Gastrocnemius medialis (tissue), 4 donors: ENCODE measurements at regions not wholly inside any gene's neighbourhood (a gene's known extent, or its start where the extent isn't known, plus 50 kb on each side); places are given as distances from the start of the nearest gene placed in this dataset.

Source experiments
- ATAC-seq, 2 donors: fragments of 150-250 bp; one replicate each; pipeline ENCODE4 v1.9.1; 2016
- DNase-seq, 2 donors: peaks; one replicate each; pipeline ENCODE4 v3.0.0-alpha.2; 2019
- H3K27ac ChIP-seq, 4 donors: fragments of 200-600 bp; sonication (generic); 1 replicate in 1 of 4; 2 replicates in 3 of 4; pipeline ENCODE4 v1.5.1; 2016 to 2018; ENCODE audit warnings: mild to moderate bottlenecking in 2 of 4, moderate library complexity in 1 of 4
- H3K27me3 ChIP-seq, 3 donors: fragments of 200-600 bp; sonication (generic) in 2 of 3; 1 replicate in 1 of 3; 2 replicates in 2 of 3; pipeline versions ENCODE4 v1.5.1 to v1.6.0; 2016 to 2019; ENCODE audit warnings: mild to moderate bottlenecking in 1 of 3, moderate library complexity in 1 of 3
- H3K36me3 ChIP-seq, 2 donors: fragments of 200-600 bp; sonication (generic) in 1 of 2; one replicate each; pipeline ENCODE4 v1.5.1; 2017 to 2018
- H3K4me1 ChIP-seq, 2 donors: fragments of 200-600 bp; sonication (generic) in 1 of 2; one replicate each; pipeline ENCODE4 v1.5.1; 2016 to 2017; ENCODE audit warnings: mild to moderate bottlenecking in 2 of 2
- H3K4me3 ChIP-seq, 4 donors: fragments of 200-600 bp; sonication (generic) in 3 of 4; 1 replicate in 1 of 4; 2 replicates in 3 of 4; pipeline ENCODE4 v1.5.1; 2016 to 2019; ENCODE audit warnings: mild to moderate bottlenecking in 2 of 4
- H3K9me3 ChIP-seq, 3 donors: fragments of 200-600 bp; sonication (generic) in 2 of 3; 1 replicate in 1 of 3; 2 replicates in 2 of 3; pipeline ENCODE4 v1.5.1; 2016 to 2019
- POLR2A ChIP-seq, 2 donors: fragments of 450-650 bp; IDR thresholded peaks; one replicate each; pipeline ENCODE4 v1.6.1; 2017; ENCODE audit warnings: antibody characterized with exemption in 2 of 2, mild to moderate bottlenecking in 2 of 2, moderate library complexity in 2 of 2
- in situ Hi-C, 4 donors: fragments of 200-750 bp; cut with MboI; loops; one replicate each; pipeline versions ENCODE4 v1.15.0 to v1.8.0; 2017; ENCODE audit warnings: low sequenced_read_pairs in 4 of 4
- intact Hi-C: fragments of 100-400 bp; cut with DNase I; formaldehyde crosslinking; loops from one replicate; pipeline ENCODE4 v1.15.1; 2023; ENCODE audit warnings: low total_unique reads
- TF ChIP-seq, protein P1 (sequence below), 5 experiments: fragments of 450-650 bp in 3 of 5; fragments of 200-600 bp in 2 of 5; sonication (generic) in 2 of 5; IDR thresholded peaks in 4 of 5; conservative IDR thresholded peaks in 1 of 5; 1 replicate in 4 of 5; 2 replicates in 1 of 5; pipeline ENCODE4 v1.5.1; 2016 to 2019; ENCODE audit warnings: antibody characterized with exemption in 5 of 5, mild to moderate bottlenecking in 3 of 5, moderate library complexity in 3 of 5

GRCh38 chr3:80152692-80153091 is 384.9 kb upstream of the ROBO1 start:
- H3K9me3 ChIP-seq = no peaks in the 10 kb centered on the region
- H3K4me1 ChIP-seq = no peaks in the 10 kb centered on the region
- TF ChIP-seq, protein P1, sequence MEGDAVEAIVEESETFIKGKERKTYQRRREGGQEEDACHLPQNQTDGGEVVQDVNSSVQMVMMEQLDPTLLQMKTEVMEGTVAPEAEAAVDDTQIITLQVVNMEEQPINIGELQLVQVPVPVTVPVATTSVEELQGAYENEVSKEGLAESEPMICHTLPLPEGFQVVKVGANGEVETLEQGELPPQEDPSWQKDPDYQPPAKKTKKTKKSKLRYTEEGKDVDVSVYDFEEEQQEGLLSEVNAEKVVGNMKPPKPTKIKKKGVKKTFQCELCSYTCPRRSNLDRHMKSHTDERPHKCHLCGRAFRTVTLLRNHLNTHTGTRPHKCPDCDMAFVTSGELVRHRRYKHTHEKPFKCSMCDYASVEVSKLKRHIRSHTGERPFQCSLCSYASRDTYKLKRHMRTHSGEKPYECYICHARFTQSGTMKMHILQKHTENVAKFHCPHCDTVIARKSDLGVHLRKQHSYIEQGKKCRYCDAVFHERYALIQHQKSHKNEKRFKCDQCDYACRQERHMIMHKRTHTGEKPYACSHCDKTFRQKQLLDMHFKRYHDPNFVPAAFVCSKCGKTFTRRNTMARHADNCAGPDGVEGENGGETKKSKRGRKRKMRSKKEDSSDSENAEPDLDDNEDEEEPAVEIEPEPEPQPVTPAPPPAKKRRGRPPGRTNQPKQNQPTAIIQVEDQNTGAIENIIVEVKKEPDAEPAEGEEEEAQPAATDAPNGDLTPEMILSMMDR (IDR thresholded peaks at IDR 0.05 in 4 of 5, conservative IDR thresholded peaks at IDR 0.05 in 1 of 5) = no peak
- H3K27me3 ChIP-seq = no peaks in the 10 kb centered on the region
- H3K27ac ChIP-seq = no peak overlapping the region
- DNase-seq (no peak), ATAC-seq (no peak)
- in situ Hi-C loops (no loop called here), intact Hi-C loops (no loop called here)
- no peaks in the 10 kb centered on the region for H3K36me3 ChIP-seq
- no peak overlapping the region for H3K4me3 ChIP-seq

DNA sequence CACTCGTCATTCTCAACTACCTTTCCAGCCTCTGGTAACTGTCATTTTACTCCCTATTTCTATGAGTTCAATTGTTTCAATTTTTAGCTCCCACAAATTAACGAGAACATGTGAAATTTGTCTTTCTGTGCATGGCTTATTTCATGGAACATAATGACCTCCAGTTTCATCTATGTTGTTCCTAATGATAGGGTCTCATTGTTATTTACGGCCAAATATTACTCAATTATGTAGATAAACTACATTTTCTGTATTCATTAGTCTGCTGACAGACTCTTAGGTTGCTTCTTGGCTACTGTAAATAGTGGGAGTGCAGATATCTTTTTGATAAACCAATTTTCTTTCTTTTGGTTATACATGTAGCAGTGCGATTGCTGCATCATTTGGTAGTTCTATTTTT is 374.9 kb upstream of the ROBO1 start:
- H3K27ac ChIP-seq = no peak overlapping the region
- H3K36me3 ChIP-seq = no peaks in the 10 kb centered on the region
- in situ Hi-C loops (no loop called here), intact Hi-C loops (no loop called here)
- TF ChIP-seq, protein P1 (IDR thresholded peaks at IDR 0.05 in 4 of 5, conservative IDR thresholded peaks at IDR 0.05 in 1 of 5) = no peak
- TF ChIP-seq POLR2A (IDR thresholded peaks at IDR 0.05) = no peak
- no peaks in the 10 kb centered on the region for H3K4me1 ChIP-seq
- H3K4me3 ChIP-seq = no peak overlapping the region
- H3K9me3 ChIP-seq = no peaks in the 10 kb centered on the region
- no peaks in the 10 kb centered on the region for H3K27me3 ChIP-seq
- no peak for DNase-seq
- no peak for ATAC-seq

- Histone ChIP-seq H3K9me3 (no peaks in the 10 kb centered on the region), H3K4me3 (no peak overlapping the region), H3K27me3 (no peaks in the 10 kb centered on the region), H3K36me3 (no peaks in the 10 kb centered on the region), H3K27ac (no peak overlapping the region), H3K4me1 (no peaks in the 10 kb centered on the region)
- intact Hi-C loops (no loop called here), in situ Hi-C loops (no loop called here)
- no peak for TF ChIP-seq POLR2A (IDR thresholded peaks at IDR 0.05)
- TF ChIP-seq, protein P1 (IDR thresholded peaks at IDR 0.05 in 4 of 5, conservative IDR thresholded peaks at IDR 0.05 in 1 of 5) = no peak
- ATAC-seq (no peak), DNase-seq (no peak)
Measured at GRCh38 chr3:80141557-80141956, 373.8 kb upstream of the ROBO1 start.

GRCh38 chr3:80116281-80116680 is 348.5 kb upstream of the ROBO1 start:
- Histone ChIP-seq H3K27me3 (no peaks in the 10 kb centered on the region), H3K9me3 (no peaks in the 10 kb centered on the region), H3K4me3 (no peak overlapping the region), H3K27ac (no peak overlapping the region), H3K36me3 (no peaks in the 10 kb centered on the region), H3K4me1 (no peaks in the 10 kb centered on the region)
- ATAC-seq = no peak
- no peak for DNase-seq
- in situ Hi-C loops = no loop called here
- TF ChIP-seq POLR2A (IDR thresholded peaks at IDR 0.05) = no peak
- TF ChIP-seq, protein P1 (IDR thresholded peaks at IDR 0.05 in 4 of 5, conservative IDR thresholded peaks at IDR 0.05 in 1 of 5) = no peak
- intact Hi-C loops = no loop called here

DNA sequence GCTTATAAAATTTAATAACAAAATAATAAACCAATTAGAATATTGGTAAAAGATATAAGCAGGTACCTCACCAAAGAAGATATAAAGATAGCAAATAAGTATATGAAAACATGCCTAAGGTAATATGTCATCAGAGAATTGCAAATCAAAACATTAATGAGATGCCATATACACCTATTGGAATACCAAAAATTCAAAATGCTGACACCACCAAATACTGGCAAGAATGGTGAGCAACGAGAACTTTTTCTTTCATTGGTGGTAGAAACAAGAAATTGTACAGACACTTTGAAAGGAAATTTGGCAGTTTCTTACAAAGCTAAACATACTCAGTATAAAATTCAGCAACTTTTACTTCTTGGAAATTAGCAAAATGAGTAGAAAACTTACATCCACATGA is 346.9 kb upstream of the ROBO1 start:
- no peaks in the 10 kb centered on the region for H3K36me3 ChIP-seq
- intact Hi-C loops (no loop called here), in situ Hi-C loops (no loop called here)
- H3K9me3 ChIP-seq = no peaks in the 10 kb centered on the region
- TF ChIP-seq POLR2A (IDR thresholded peaks at IDR 0.05) = no peak
- TF ChIP-seq, protein P1 (IDR thresholded peaks at IDR 0.05 in 4 of 5, conservative IDR thresholded peaks at IDR 0.05 in 1 of 5) = no peak
- H3K27me3 ChIP-seq = no peaks in the 10 kb centered on the region
- ATAC-seq = no peak
- no peak overlapping the region for H3K4me3 ChIP-seq
- no peaks in the 10 kb centered on the region for H3K4me1 ChIP-seq
- H3K27ac ChIP-seq = no peak overlapping the region
- DNase-seq = no peak
